ENCODE measurements at regions not wholly inside any gene's neighbourhood (a gene's known extent, or its start where the extent isn't known, plus 50 kb on each side); places are given as distances from the start of the nearest gene placed in this dataset.

- TF ChIP-seq EZH2phosphoT487 (IDR thresholded peaks at IDR 0.05; ENCODE audit: borderline replicate concordance) (no peak), CTCF (conservative IDR thresholded peaks at IDR 0.05; ENCODE audit: low read length) (no peak)
- H3K9ac ChIP-seq (ENCODE audit: low read depth, low read length, poor library complexity, severe bottlenecking): no peak overlapping the region
- no peaks in the 10 kb centered on the region for H3F3A ChIP-seq (ENCODE audit: low read depth)
- H4K20me1 ChIP-seq (ENCODE audit: insufficient read depth, low read length, poor library complexity, severe bottlenecking): no peaks in the 10 kb centered on the region
- no peaks in the 10 kb centered on the region for H3K9me3 ChIP-seq (ENCODE audit: insufficient read depth, low read depth, low read length)
- no peak overlapping the region for H3K4me3 ChIP-seq (ENCODE audit: low read length, poor library complexity, severe bottlenecking)
- no peaks in the 10 kb centered on the region for H3K79me2 ChIP-seq (ENCODE audit: insufficient read depth, low read length)
- no peaks in the 10 kb centered on the region for H3K4me1 ChIP-seq (ENCODE audit: insufficient read depth, low read length, poor library complexity, severe bottlenecking)
- H3K4me2 ChIP-seq (ENCODE audit: low read depth, low read length, poor library complexity, severe bottlenecking): no peak overlapping the region
- H3K27me3 ChIP-seq (ENCODE audit: insufficient read depth, low read length, poor library complexity, severe bottlenecking): no peaks in the 10 kb centered on the region
- H3K36me3 ChIP-seq (ENCODE audit: insufficient read depth, low read length): no peaks in the 10 kb centered on the region
- H2AFZ ChIP-seq (ENCODE audit: low read length): no peak overlapping the region
- no peaks in the 10 kb centered on the region for H3K9me2 ChIP-seq (replicated peaks; ENCODE audit: low read depth, low read length)
These were observed 54.3 kb upstream of the SMAD3 start for GRCh38 chr15:67010898-67011616.

GRCh38 chr15:67011617-67012005 is 53.8 kb upstream of the SMAD3 start:
- Histone ChIP-seq H3K4me2 (ENCODE audit: low read depth, low read length, poor library complexity, severe bottlenecking) (no peak overlapping the region), H2AFZ (ENCODE audit: low read length) (no peak overlapping the region), H4K20me1 (ENCODE audit: insufficient read depth, low read length, poor library complexity, severe bottlenecking) (no peaks in the 10 kb centered on the region), H3K9me2 (replicated peaks; ENCODE audit: low read depth, low read length) (no peaks in the 10 kb centered on the region), H3K27me3 (ENCODE audit: insufficient read depth, low read length, poor library complexity, severe bottlenecking) (no peaks in the 10 kb centered on the region), H3F3A (ENCODE audit: low read depth) (no peaks in the 10 kb centered on the region), H3K4me1 (ENCODE audit: insufficient read depth, low read length, poor library complexity, severe bottlenecking) (no peaks in the 10 kb centered on the region), H3K4me3 (ENCODE audit: low read length, poor library complexity, severe bottlenecking) (no peak overlapping the region), H3K9ac (ENCODE audit: low read depth, low read length, poor library complexity, severe bottlenecking) (no peak overlapping the region), H3K36me3 (ENCODE audit: insufficient read depth, low read length) (no peaks in the 10 kb centered on the region), H3K79me2 (ENCODE audit: insufficient read depth, low read length) (no peaks in the 10 kb centered on the region), H3K9me3 (ENCODE audit: insufficient read depth, low read depth, low read length) (no peaks in the 10 kb centered on the region)
- TF ChIP-seq EZH2phosphoT487 (IDR thresholded peaks at IDR 0.05; ENCODE audit: borderline replicate concordance): no peak
- TF ChIP-seq CTCF (conservative IDR thresholded peaks at IDR 0.05; ENCODE audit: low read length): no peak

GRCh38 chr15:67013696-67014095 is 51.7 kb upstream of the SMAD3 start:
- Histone ChIP-seq H4K20me1 (ENCODE audit: insufficient read depth, low read length, poor library complexity, severe bottlenecking) (no peaks in the 10 kb centered on the region), H3K9me3 (ENCODE audit: insufficient read depth, low read depth, low read length) (no peaks in the 10 kb centered on the region), H3K36me3 (ENCODE audit: insufficient read depth, low read length) (no peaks in the 10 kb centered on the region), H3K27me3 (ENCODE audit: insufficient read depth, low read length, poor library complexity, severe bottlenecking) (no peaks in the 10 kb centered on the region), H3K4me3 (ENCODE audit: low read length, poor library complexity, severe bottlenecking) (no peak overlapping the region), H3F3A (ENCODE audit: low read depth) (no peaks in the 10 kb centered on the region), H3K9ac (ENCODE audit: low read depth, low read length, poor library complexity, severe bottlenecking) (no peak overlapping the region), H2AFZ (ENCODE audit: low read length) (no peak overlapping the region), H3K4me2 (ENCODE audit: low read depth, low read length, poor library complexity, severe bottlenecking) (no peak overlapping the region), H3K79me2 (ENCODE audit: insufficient read depth, low read length) (no peaks in the 10 kb centered on the region), H3K9me2 (replicated peaks; ENCODE audit: low read depth, low read length) (no peaks in the 10 kb centered on the region), H3K4me1 (ENCODE audit: insufficient read depth, low read length, poor library complexity, severe bottlenecking) (no peaks in the 10 kb centered on the region)
- TF ChIP-seq EZH2phosphoT487 (IDR thresholded peaks at IDR 0.05; ENCODE audit: borderline replicate concordance): no peak
- TF ChIP-seq CTCF (conservative IDR thresholded peaks at IDR 0.05; ENCODE audit: low read length): no peak
